ENCODE measurements at regions not wholly inside any gene's neighbourhood (a gene's known extent, or its start where the extent isn't known, plus 50 kb on each side); places are given as distances from the start of the nearest gene placed in this dataset.

- FAIRE-seq (no peak), DNase-seq (ENCODE audit: low read depth, low spot score) (no peak)
- H3K4me2 ChIP-seq (ENCODE audit: control insufficient read depth, extremely low read depth, insufficient read depth, low read depth, low read length): no peak overlapping the region
- H3K36me3 ChIP-seq (ENCODE audit: control insufficient read depth in 2 of 2, extremely low read depth in 1 of 2, insufficient read depth in 2 of 2, low read length in 2 of 2): no peaks in the 10 kb centered on the region
- H3K4me1 ChIP-seq (ENCODE audit: control insufficient read depth, extremely low read depth, insufficient read depth, low read length): no peaks in the 10 kb centered on the region
- H2AFZ ChIP-seq (ENCODE audit: control insufficient read depth, low read length): no peak overlapping the region
- no peak overlapping the region for H3K9ac ChIP-seq (ENCODE audit: control insufficient read depth, extremely low read depth, insufficient read depth, low read length)
- H4K20me1 ChIP-seq (ENCODE audit: control insufficient read depth, extremely low read depth, insufficient read depth, low read length): no peaks in the 10 kb centered on the region
- no peak overlapping the region for H3K4me3 ChIP-seq (ENCODE audit: control insufficient read depth in 2 of 3, extremely low read depth in 1 of 3, insufficient read depth in 2 of 3, low read depth in 1 of 3, low read length in 3 of 3)
- H3K27ac ChIP-seq (ENCODE audit: control insufficient read depth, insufficient read depth, low read length): no peak overlapping the region
- dilution Hi-C loops (cut with MboI; ENCODE audit: extremely low pct_ligation_motif_present, low sequenced_read_pairs): no loop called here
- no peaks in the 10 kb centered on the region for H3K9me1 ChIP-seq (ENCODE audit: control insufficient read depth, extremely low read depth, insufficient read depth, low read length)
- no peaks in the 10 kb centered on the region for H3K9me3 ChIP-seq (ENCODE audit: control insufficient read depth, low read depth, low read length)
- no peaks in the 10 kb centered on the region for H3K79me2 ChIP-seq (ENCODE audit: control insufficient read depth, insufficient read depth, low read length)
- no peak for TF ChIP-seq EZH2 (IDR thresholded peaks at IDR 0.05; ENCODE audit: low read length)
- no peak for TF ChIP-seq CTCF (optimal IDR thresholded peaks at IDR 0.05 in 1 of 3, IDR thresholded peaks at IDR 0.05 in 1 of 3, conservative IDR thresholded peaks at IDR 0.05 in 1 of 3; ENCODE audit: extremely low read depth in 1 of 3, insufficient read depth in 2 of 3, low read length in 3 of 3)
- H3K27me3 ChIP-seq (ENCODE audit: control insufficient read depth, extremely low read depth, insufficient read depth, low read length): no peaks in the 10 kb centered on the region
Measured at GRCh38 chr12:82047446-82047845, 288.3 kb upstream of the PPFIA2 start.

- Histone ChIP-seq H3K27ac (ENCODE audit: control insufficient read depth, insufficient read depth, low read length) (no peak overlapping the region), H4K20me1 (ENCODE audit: control insufficient read depth, extremely low read depth, insufficient read depth, low read length) (no peaks in the 10 kb centered on the region), H2AFZ (ENCODE audit: control insufficient read depth, low read length) (no peak overlapping the region), H3K9me1 (ENCODE audit: control insufficient read depth, extremely low read depth, insufficient read depth, low read length) (no peaks in the 10 kb centered on the region), H3K36me3 (ENCODE audit: control insufficient read depth in 2 of 2, extremely low read depth in 1 of 2, insufficient read depth in 2 of 2, low read length in 2 of 2) (no peaks in the 10 kb centered on the region), H3K4me2 (ENCODE audit: control insufficient read depth, extremely low read depth, insufficient read depth, low read depth, low read length) (no peak overlapping the region), H3K4me3 (ENCODE audit: control insufficient read depth in 2 of 3, extremely low read depth in 1 of 3, insufficient read depth in 2 of 3, low read depth in 1 of 3, low read length in 3 of 3) (no peak overlapping the region), H3K79me2 (ENCODE audit: control insufficient read depth, insufficient read depth, low read length) (no peaks in the 10 kb centered on the region), H3K4me1 (ENCODE audit: control insufficient read depth, extremely low read depth, insufficient read depth, low read length) (no peaks in the 10 kb centered on the region), H3K27me3 (ENCODE audit: control insufficient read depth, extremely low read depth, insufficient read depth, low read length) (no peaks in the 10 kb centered on the region), H3K9me3 (ENCODE audit: control insufficient read depth, low read depth, low read length) (no peaks in the 10 kb centered on the region), H3K9ac (ENCODE audit: control insufficient read depth, extremely low read depth, insufficient read depth, low read length) (no peak overlapping the region)
- DNase-seq (ENCODE audit: low read depth, low spot score) (no peak), FAIRE-seq (no peak)
- TF ChIP-seq EZH2 (IDR thresholded peaks at IDR 0.05; ENCODE audit: low read length) (no peak), CTCF (optimal IDR thresholded peaks at IDR 0.05 in 1 of 3, IDR thresholded peaks at IDR 0.05 in 1 of 3, conservative IDR thresholded peaks at IDR 0.05 in 1 of 3; ENCODE audit: extremely low read depth in 1 of 3, insufficient read depth in 2 of 3, low read length in 3 of 3) (no peak)
- dilution Hi-C loops (cut with MboI; ENCODE audit: extremely low pct_ligation_motif_present, low sequenced_read_pairs): no loop called here
Measured at GRCh38 chr12:82040987-82041743, 282.0 kb upstream of the PPFIA2 start.
